PC-3 (cell line): ENCODE measurements at regions not wholly inside any gene's neighbourhood (a gene's known extent, or its start where the extent isn't known, plus 50 kb on each side); places are given as distances from the start of the nearest gene placed in this dataset.

Experiments
- EZH2 ChIP-seq: fragments of 300-600 bp; sonication (generic); IDR thresholded peaks from one replicate; pipeline ENCODE4 v1.6.1; 2017; ENCODE audit warnings: antibody characterized with exemption, mild to moderate bottlenecking, low read length; ENCODE audit not compliant: unreplicated experiment
- EZH2phosphoT487 ChIP-seq: fragments of 300-600 bp; sonication (generic); IDR thresholded peaks from 2 replicates; pipeline ENCODE4 v1.6.1; 2018; ENCODE audit warnings: mild to moderate bottlenecking, antibody characterized with exemption, low read length, borderline replicate concordance
- TF ChIP-seq, protein P1 (sequence below): fragments of 300-600 bp; sonication (generic); conservative IDR thresholded peaks from 2 replicates; pipeline ENCODE4 v1.5.1; 2017; ENCODE audit warnings: antibody characterized with exemption, low read depth, mild to moderate bottlenecking, low read length

GRCh38 chr3:35417080-35417479, 222.2 kb upstream of the ARPP21 start:
- TF ChIP-seq, protein P1, sequence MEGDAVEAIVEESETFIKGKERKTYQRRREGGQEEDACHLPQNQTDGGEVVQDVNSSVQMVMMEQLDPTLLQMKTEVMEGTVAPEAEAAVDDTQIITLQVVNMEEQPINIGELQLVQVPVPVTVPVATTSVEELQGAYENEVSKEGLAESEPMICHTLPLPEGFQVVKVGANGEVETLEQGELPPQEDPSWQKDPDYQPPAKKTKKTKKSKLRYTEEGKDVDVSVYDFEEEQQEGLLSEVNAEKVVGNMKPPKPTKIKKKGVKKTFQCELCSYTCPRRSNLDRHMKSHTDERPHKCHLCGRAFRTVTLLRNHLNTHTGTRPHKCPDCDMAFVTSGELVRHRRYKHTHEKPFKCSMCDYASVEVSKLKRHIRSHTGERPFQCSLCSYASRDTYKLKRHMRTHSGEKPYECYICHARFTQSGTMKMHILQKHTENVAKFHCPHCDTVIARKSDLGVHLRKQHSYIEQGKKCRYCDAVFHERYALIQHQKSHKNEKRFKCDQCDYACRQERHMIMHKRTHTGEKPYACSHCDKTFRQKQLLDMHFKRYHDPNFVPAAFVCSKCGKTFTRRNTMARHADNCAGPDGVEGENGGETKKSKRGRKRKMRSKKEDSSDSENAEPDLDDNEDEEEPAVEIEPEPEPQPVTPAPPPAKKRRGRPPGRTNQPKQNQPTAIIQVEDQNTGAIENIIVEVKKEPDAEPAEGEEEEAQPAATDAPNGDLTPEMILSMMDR = no peak
- TF ChIP-seq EZH2 (no peak), EZH2phosphoT487 (no peak)
